HepG2 (cell line): ENCODE measurements at regions not wholly inside any gene's neighbourhood (a gene's known extent, or its start where the extent isn't known, plus 50 kb on each side); places are given as distances from the start of the nearest gene placed in this dataset.
A peak's percentile ranks its signal among the peaks of the same experiment; 100 is the strongest.

Experiments
- ATAC-seq: fragments of 200-7000 bp; cut with Tn5 transposase; 3 replicates; pipeline ENCODE4 v1.9.1; 2020; ENCODE audit warnings: mild to moderate bottlenecking, moderate library complexity
- BruUV-seq: library from RNA; stranded (reverse); fragments of 400-500 nt; replicated peaks from 2 replicates; lab custom pipeline; 2021; lab: Mats Ljungman, UMichigan
- CTCF ChIA-PET: fragments of 300-600 bp; formaldehyde crosslinking; extraction: SDS; loops from one replicate; lab custom pipeline; 2021; ENCODE audit warnings: low total read pairs, inconsistent platforms, low intra/inter-chr PET ratio; lab: Yijun Ruan, JAX
- POLR2A ChIA-PET: fragments of 350-600 bp; sonication (Branson Sonifier 250); formaldehyde crosslinking; loops from one replicate; lab custom pipeline; 2020; ENCODE audit warnings: antibody characterized with exemption, inconsistent platforms; lab: Yijun Ruan, JAX
- DNase-seq: peaks from one replicate; pipeline ENCODE4 v3.0.0-alpha.2; 2015; ENCODE audit warnings: low spot score
- FAIRE-seq: peaks from 3 replicates; lab custom pipeline; 2011; peaks lifted over from hg19 to GRCh38; lab: Jason Lieb, UNC
- H2AFZ ChIP-seq: one replicate; pipeline ENCODE4 v1.6.1; 2011; ENCODE audit warnings: low read length, inconsistent platforms
- H3K27ac ChIP-seq: fragments of 300-600 bp; 3 replicates; pipeline ENCODE4 v1.8.0; 2011; ENCODE audit warnings: mixed run types, mild to moderate bottlenecking, mixed read lengths, low read length, inconsistent platforms; ENCODE audit not compliant: insufficient read depth; ENCODE audit errors: extremely low read length
- H3K27me3 ChIP-seq, 2 experiments: fragments of 200-600 bp in 1 of 2; 2 replicates in 1 of 2; 3 replicates in 1 of 2; pipeline versions ENCODE4 v1.6.0 to v1.8.0; 2011; ENCODE audit warnings: low read length in 2 of 2, mild to moderate bottlenecking in 2 of 2, moderate library complexity in 2 of 2, inconsistent platforms in 1 of 2; ENCODE audit not compliant: insufficient read depth in 2 of 2, control insufficient read depth in 1 of 2
- H3K36me3 ChIP-seq, 2 experiments: fragments of 200-600 bp in 1 of 2; replicated peaks in 1 of 2; 2 replicates in 1 of 2; 3 replicates in 1 of 2; pipeline versions ENCODE4 v1.5.1 to v1.8.0; 2011; ENCODE audit warnings: low read length in 2 of 2, inconsistent platforms in 1 of 2; ENCODE audit not compliant: insufficient read depth in 2 of 2, control insufficient read depth in 1 of 2
- H3K4me1 ChIP-seq: 2 replicates; pipeline ENCODE4 v1.5.1; 2012; ENCODE audit warnings: low read length, inconsistent platforms; ENCODE audit not compliant: insufficient read depth
- H3K4me2 ChIP-seq: 2 replicates; pipeline ENCODE4 v1.6.0; 2011; ENCODE audit warnings: low read depth, low read length, inconsistent platforms
- H3K4me3 ChIP-seq, 3 experiments: fragments of 200-600 bp in 1 of 3; sonication (generic), shearing (Covaris generic) in 1 of 3; replicated peaks in 1 of 3; 2 replicates each; pipeline ENCODE4 v1.5.1; 2011 to 2016; ENCODE audit warnings: low read length in 3 of 3, inconsistent platforms in 2 of 3, low read depth in 2 of 3, mild to moderate bottlenecking in 2 of 3, control low read depth in 1 of 3, mixed read lengths in 1 of 3; ENCODE audit not compliant: insufficient read depth in 1 of 3
- H3K79me2 ChIP-seq: one replicate; pipeline ENCODE4 v1.6.1; 2011; ENCODE audit warnings: low read length, inconsistent platforms; ENCODE audit not compliant: insufficient read depth
- H3K9ac ChIP-seq: 2 replicates; pipeline ENCODE4 v1.6.0; 2011; ENCODE audit warnings: mild to moderate bottlenecking, low read depth, low read length, inconsistent platforms; ENCODE audit not compliant: insufficient read depth
- H3K9me3 ChIP-seq: 2 replicates; pipeline ENCODE4 v1.5.1; 2012; ENCODE audit warnings: mild to moderate bottlenecking, low read length
- H4K20me1 ChIP-seq: 2 replicates; pipeline ENCODE4 v1.6.0; 2011; ENCODE audit warnings: inconsistent platforms, mild to moderate bottlenecking, low read length, moderate library complexity; ENCODE audit not compliant: insufficient read depth
- ARID2 ChIP-seq: sonication (generic); formaldehyde crosslinking; IDR thresholded peaks from 2 replicates; pipeline ENCODE4 v1.8.1; 2022; ENCODE audit warnings: mild to moderate bottlenecking, missing genetic modification reagents, borderline replicate concordance
- CCAR2 ChIP-seq: fragments of 200-400 bp; formaldehyde crosslinking; optimal IDR thresholded peaks from 2 replicates; pipeline ENCODE3; 2018; ENCODE audit warnings: low read depth, mild to moderate bottlenecking, low read length, moderate library complexity
- HNRNPLL ChIP-seq: fragments of 200-400 bp; formaldehyde crosslinking; IDR thresholded peaks from 2 replicates; pipeline ENCODE4 v1.6.1; 2017; ENCODE audit warnings: mild to moderate bottlenecking, low read depth, low read length; ENCODE audit not compliant: poor library complexity, severe bottlenecking
- HOXA3 ChIP-seq: sonication (generic); formaldehyde crosslinking; IDR thresholded peaks from 2 replicates; pipeline ENCODE4 v1.5.0; 2020; ENCODE audit warnings: missing genetic modification reagents
- IKZF1 ChIP-seq: fragments of 450-650 bp; IDR thresholded peaks from 2 replicates; pipeline ENCODE4 v1.7.1; 2016
- MAFF ChIP-seq: IDR thresholded peaks from 2 replicates; pipeline ENCODE4 v1.6.1; 2011; ENCODE audit warnings: low read depth, low read length, improper control_type of control experiment
- MAFK ChIP-seq, 2 experiments: IDR thresholded peaks in 1 of 2; conservative IDR thresholded peaks in 1 of 2; 2 replicates each; pipeline ENCODE4 v1.6.1; 2011; ENCODE audit warnings: improper control_type of control experiment in 2 of 2, low read length in 2 of 2
- MEF2D ChIP-seq: sonication (generic); formaldehyde crosslinking; IDR thresholded peaks from 2 replicates; pipeline ENCODE4 v1.5.1; 2020; ENCODE audit warnings: mild to moderate bottlenecking, missing genetic modification reagents
- TBX3 ChIP-seq: fragments of 450-650 bp; IDR thresholded peaks from 2 replicates; pipeline ENCODE4 v1.6.1; 2017; ENCODE audit warnings: antibody characterized with exemption, mild to moderate bottlenecking, inconsistent platforms, borderline replicate concordance
- ZNF180 ChIP-seq: sonication (generic); formaldehyde crosslinking; IDR thresholded peaks from 2 replicates; pipeline ENCODE4 v1.4.0; 2020; ENCODE audit warnings: low read depth, missing genetic modification reagents, borderline replicate concordance
- ZNF230 ChIP-seq: sonication (generic); formaldehyde crosslinking; IDR thresholded peaks from 2 replicates; pipeline ENCODE4 v1.4.0; 2020; ENCODE audit warnings: mild to moderate bottlenecking, missing genetic modification reagents
- ZNF660 ChIP-seq: sonication (generic); formaldehyde crosslinking; IDR thresholded peaks from 2 replicates; pipeline ENCODE4 v1.5.1; 2020; ENCODE audit warnings: mild to moderate bottlenecking, low read depth, missing genetic modification reagents, borderline replicate concordance
- ZNF788 ChIP-seq: sonication (generic); formaldehyde crosslinking; IDR thresholded peaks from 2 replicates; pipeline ENCODE4 v1.5.0; 2020; ENCODE audit warnings: mild to moderate bottlenecking, missing genetic modification reagents, borderline replicate concordance
- ZNF879 ChIP-seq: sonication (generic); formaldehyde crosslinking; IDR thresholded peaks from 2 replicates; pipeline ENCODE4 v1.8.1; 2023; ENCODE audit warnings: missing genetic modification reagents
- ZSCAN29 ChIP-seq: sonication (generic); formaldehyde crosslinking; conservative IDR thresholded peaks from 2 replicates; pipeline ENCODE4 v1.4.0; 2020; ENCODE audit warnings: mild to moderate bottlenecking, missing genetic modification reagents
- WGBS: methylation state at CpG from one replicate; pipeline ENCODE4 v1.1.6; 2017; ENCODE audit warnings: low lambda C conversion rate; 5-methylcytosine and 5-hydroxymethylcytosine counted together
- in situ Hi-C: cut with HindIII; loops from 2 replicates; pipeline ENCODE4 v1.10.0; 2017; ENCODE audit warnings: low pct_unique_long_range_greater_than_20kb; ENCODE audit not compliant: extremely low pct_ligation_motif_present
- intact Hi-C: fragments of 100-400 bp; cut with micrococcal nuclease; formaldehyde crosslinking; loops from one replicate; pipeline ENCODE4 v1.10.0; 2022; ENCODE audit not compliant: unreplicated experiment
- TF ChIP-seq, protein P1 (sequence below): sonication (generic); formaldehyde crosslinking; IDR thresholded peaks from 2 replicates; pipeline ENCODE4 v1.5.0; 2020; ENCODE audit warnings: missing genetic modification reagents
- TF ChIP-seq, protein P2 (sequence below): sonication (generic); formaldehyde crosslinking; IDR thresholded peaks from 2 replicates; pipeline ENCODE4 v1.5.1; 2020; ENCODE audit warnings: missing genetic modification reagents, mild to moderate bottlenecking, borderline replicate concordance
- TF ChIP-seq, protein P3 (sequence below): sonication (generic); formaldehyde crosslinking; IDR thresholded peaks from 2 replicates; pipeline ENCODE4 v1.4.0; 2020; ENCODE audit warnings: missing genetic modification reagents, borderline replicate concordance

DNA sequence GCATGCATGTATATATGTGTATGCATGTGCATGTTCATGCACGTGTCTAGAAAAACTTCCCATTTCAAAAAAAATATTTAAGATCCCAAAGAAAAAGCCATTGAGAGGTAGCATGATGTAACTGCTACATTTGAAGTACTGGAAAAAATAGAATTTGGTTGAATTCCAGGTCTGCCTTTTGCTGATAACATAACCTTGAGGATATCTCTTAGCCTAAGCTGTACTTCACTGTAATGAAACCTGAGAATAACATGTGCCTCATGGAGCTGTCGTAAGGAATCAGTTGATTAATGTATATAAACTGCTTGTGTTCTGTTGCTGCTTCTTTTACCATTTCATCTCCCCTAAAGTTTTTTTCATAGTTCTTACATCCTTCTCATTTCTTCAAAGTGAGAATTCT is 351.8 kb downstream of the GRIA2 start (continued):
- TF ChIP-seq ZNF230 (CRISPR knock-in tag) (no peak), CCAR2 (no peak), ZNF788 (CRISPR knock-in tag) (no peak), ZNF660 (CRISPR knock-in tag) (no peak)
- TF ChIP-seq, protein P1, sequence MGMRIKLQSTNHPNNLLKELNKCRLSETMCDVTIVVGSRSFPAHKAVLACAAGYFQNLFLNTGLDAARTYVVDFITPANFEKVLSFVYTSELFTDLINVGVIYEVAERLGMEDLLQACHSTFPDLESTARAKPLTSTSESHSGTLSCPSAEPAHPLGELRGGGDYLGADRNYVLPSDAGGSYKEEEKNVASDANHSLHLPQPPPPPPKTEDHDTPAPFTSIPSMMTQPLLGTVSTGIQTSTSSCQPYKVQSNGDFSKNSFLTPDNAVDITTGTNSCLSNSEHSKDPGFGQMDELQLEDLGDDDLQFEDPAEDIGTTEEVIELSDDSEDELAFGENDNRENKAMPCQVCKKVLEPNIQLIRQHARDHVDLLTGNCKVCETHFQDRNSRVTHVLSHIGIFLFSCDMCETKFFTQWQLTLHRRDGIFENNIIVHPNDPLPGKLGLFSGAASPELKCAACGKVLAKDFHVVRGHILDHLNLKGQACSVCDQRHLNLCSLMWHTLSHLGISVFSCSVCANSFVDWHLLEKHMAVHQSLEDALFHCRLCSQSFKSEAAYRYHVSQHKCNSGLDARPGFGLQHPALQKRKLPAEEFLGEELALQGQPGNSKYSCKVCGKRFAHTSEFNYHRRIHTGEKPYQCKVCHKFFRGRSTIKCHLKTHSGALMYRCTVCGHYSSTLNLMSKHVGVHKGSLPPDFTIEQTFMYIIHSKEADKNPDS, result no peak
- TF ChIP-seq, all 625 proteins: peak for 0

DNA sequence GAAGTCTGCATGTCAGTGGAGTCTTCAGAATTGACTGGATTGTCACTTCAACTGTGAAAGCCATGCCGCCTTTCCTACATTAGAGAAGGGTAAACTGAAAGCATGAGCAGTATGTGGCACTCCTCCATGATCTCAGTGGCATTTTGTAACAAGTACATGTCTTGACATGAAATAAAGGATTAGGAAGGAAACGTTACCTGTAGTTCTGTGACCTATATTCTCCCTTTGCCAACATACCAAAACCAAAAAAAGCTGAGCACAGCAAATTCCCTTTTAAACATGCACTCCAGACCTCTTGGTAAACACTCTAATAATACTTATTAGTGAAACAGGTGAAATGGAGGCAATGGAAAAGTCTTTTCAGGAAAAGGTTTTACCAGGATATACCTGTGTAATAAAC is 344.2 kb downstream of the GRIA2 start:
- no TSS peak for BruUV-seq
- intact Hi-C loops (no loop called here), in situ Hi-C loops (no loop called here)
- H3K9me3 ChIP-seq, result no peaks in the 10 kb centered on the region
- no peak overlapping the region for H3K4me3 ChIP-seq
- ChIA-PET CTCF (no interaction called here), POLR2A (no interaction called here)
- H3K27ac ChIP-seq, result no peak overlapping the region
- no peak overlapping the region for H3K4me2 ChIP-seq
- 5% methylated on average over 2 of the region's 2 CpGs for WGBS
- DNase-seq, result no peak
- no peak overlapping the region for H2AFZ ChIP-seq
- no peaks in the 10 kb centered on the region for H4K20me1 ChIP-seq
- no peak for ATAC-seq
- no peaks in the 10 kb centered on the region for H3K36me3 ChIP-seq
- no peak overlapping the region for H3K9ac ChIP-seq
- no peak for FAIRE-seq
- H3K27me3 ChIP-seq, result no peaks in the 10 kb centered on the region
- no peaks in the 10 kb centered on the region for H3K79me2 ChIP-seq
- no peaks in the 10 kb centered on the region for H3K4me1 ChIP-seq
- TF ChIP-seq ZNF879 (CRISPR knock-in tag) (no peak), TBX3 (no peak), IKZF1 (no peak), ARID2 (CRISPR knock-in tag) (no peak), HNRNPLL (no peak), MAFF (peak; percentile 91), MAFK (conservative IDR thresholded peaks at IDR 0.05 in 1 of 2, IDR thresholded peaks at IDR 0.05 in 1 of 2; ENCODE audit: low read length in 2 of 2) (peak; percentile 87 to 95), MEF2D (CRISPR knock-in tag) (no peak), HOXA3 (CRISPR knock-in tag) (no peak), ZSCAN29 (CRISPR knock-in tag) (no peak), ZNF180 (CRISPR knock-in tag) (no peak)
- TF ChIP-seq, protein P2, sequence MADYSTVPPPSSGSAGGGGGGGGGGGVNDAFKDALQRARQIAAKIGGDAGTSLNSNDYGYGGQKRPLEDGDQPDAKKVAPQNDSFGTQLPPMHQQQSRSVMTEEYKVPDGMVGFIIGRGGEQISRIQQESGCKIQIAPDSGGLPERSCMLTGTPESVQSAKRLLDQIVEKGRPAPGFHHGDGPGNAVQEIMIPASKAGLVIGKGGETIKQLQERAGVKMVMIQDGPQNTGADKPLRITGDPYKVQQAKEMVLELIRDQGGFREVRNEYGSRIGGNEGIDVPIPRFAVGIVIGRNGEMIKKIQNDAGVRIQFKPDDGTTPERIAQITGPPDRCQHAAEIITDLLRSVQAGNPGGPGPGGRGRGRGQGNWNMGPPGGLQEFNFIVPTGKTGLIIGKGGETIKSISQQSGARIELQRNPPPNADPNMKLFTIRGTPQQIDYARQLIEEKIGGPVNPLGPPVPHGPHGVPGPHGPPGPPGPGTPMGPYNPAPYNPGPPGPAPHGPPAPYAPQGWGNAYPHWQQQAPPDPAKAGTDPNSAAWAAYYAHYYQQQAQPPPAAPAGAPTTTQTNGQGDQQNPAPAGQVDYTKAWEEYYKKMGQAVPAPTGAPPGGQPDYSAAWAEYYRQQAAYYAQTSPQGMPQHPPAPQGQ, result no peak
- TF ChIP-seq, protein P3, sequence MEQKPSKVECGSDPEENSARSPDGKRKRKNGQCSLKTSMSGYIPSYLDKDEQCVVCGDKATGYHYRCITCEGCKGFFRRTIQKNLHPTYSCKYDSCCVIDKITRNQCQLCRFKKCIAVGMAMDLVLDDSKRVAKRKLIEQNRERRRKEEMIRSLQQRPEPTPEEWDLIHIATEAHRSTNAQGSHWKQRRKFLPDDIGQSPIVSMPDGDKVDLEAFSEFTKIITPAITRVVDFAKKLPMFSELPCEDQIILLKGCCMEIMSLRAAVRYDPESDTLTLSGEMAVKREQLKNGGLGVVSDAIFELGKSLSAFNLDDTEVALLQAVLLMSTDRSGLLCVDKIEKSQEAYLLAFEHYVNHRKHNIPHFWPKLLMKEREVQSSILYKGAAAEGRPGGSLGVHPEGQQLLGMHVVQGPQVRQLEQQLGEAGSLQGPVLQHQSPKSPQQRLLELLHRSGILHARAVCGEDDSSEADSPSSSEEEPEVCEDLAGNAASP (CRISPR knock-in tag), result no peak
